H9 (cell line): ENCODE measurements at regions not wholly inside any gene's neighbourhood (a gene's known extent, or its start where the extent isn't known, plus 50 kb on each side); places are given as distances from the start of the nearest gene placed in this dataset.

ENCODE experiments used
- DNase-seq: peaks from one replicate; pipeline ENCODE4 v3.0.0-alpha.2; 2017
- H2AFZ ChIP-seq: one replicate; pipeline ENCODE4 v1.6.1; 2013; ENCODE audit warnings: mild to moderate bottlenecking, low read length, control low read depth, moderate library complexity
- H2AK5ac ChIP-seq: 2 replicates; pipeline ENCODE4 v1.6.1; 2013; ENCODE audit warnings: low read length, control low read depth, mixed read lengths; ENCODE audit not compliant: insufficient read length
- H2BK120ac ChIP-seq: one replicate; pipeline ENCODE4 v1.6.1; 2013; ENCODE audit warnings: low read depth, mild to moderate bottlenecking, low read length, control low read depth, inconsistent platforms; ENCODE audit not compliant: poor library complexity, severe bottlenecking
- H2BK12ac ChIP-seq: 2 replicates; pipeline ENCODE4 v1.6.1; 2013; ENCODE audit warnings: low read length, control low read depth, mixed read lengths, low read depth; ENCODE audit not compliant: insufficient read length
- H2BK15ac ChIP-seq: 2 replicates; pipeline ENCODE4 v1.6.1; 2013; ENCODE audit warnings: low read depth, low read length, control low read depth
- H2BK20ac ChIP-seq: one replicate; pipeline ENCODE4 v1.6.1; 2013; ENCODE audit warnings: low read depth, mild to moderate bottlenecking, low read length, control low read depth, inconsistent platforms; ENCODE audit not compliant: poor library complexity, severe bottlenecking
- H2BK5ac ChIP-seq: 2 replicates; pipeline ENCODE4 v1.6.1; 2013; ENCODE audit warnings: low read length, control low read depth, mixed read lengths; ENCODE audit not compliant: insufficient read length
- H3K14ac ChIP-seq: 2 replicates; pipeline ENCODE4 v1.6.1; 2013; ENCODE audit warnings: low read length, control low read depth; ENCODE audit not compliant: insufficient read depth
- H3K18ac ChIP-seq: 2 replicates; pipeline ENCODE4 v1.6.1; 2013; ENCODE audit warnings: low read depth, mild to moderate bottlenecking, mixed read lengths, low read length, control low read depth; ENCODE audit not compliant: insufficient read length
- H3K23ac ChIP-seq: 2 replicates; pipeline ENCODE4 v1.6.1; 2013; ENCODE audit warnings: low read length, control low read depth, mixed read lengths, low read depth; ENCODE audit not compliant: insufficient read length
- H3K23me2 ChIP-seq: 2 replicates; pipeline ENCODE4 v1.6.1; 2013; ENCODE audit warnings: low read depth, mild to moderate bottlenecking, mixed read lengths, low read length, control low read depth; ENCODE audit not compliant: insufficient read length, poor library complexity, severe bottlenecking
- H3K27ac ChIP-seq: 2 replicates; pipeline ENCODE4 v1.5.1; 2013; ENCODE audit warnings: low read length, control low read depth, mixed read lengths, low read depth; ENCODE audit not compliant: insufficient read length
- H3K27me3 ChIP-seq: 2 replicates; pipeline ENCODE4 v1.6.1; 2013; ENCODE audit warnings: low read length, control low read depth, inconsistent platforms; ENCODE audit not compliant: insufficient read depth
- H3K4ac ChIP-seq: 2 replicates; pipeline ENCODE4 v1.6.1; 2013; ENCODE audit warnings: low read depth, mild to moderate bottlenecking, control low read depth, inconsistent platforms, low read length, moderate library complexity
- H3K4me1 ChIP-seq: 2 replicates; pipeline ENCODE4 v1.6.1; 2013; ENCODE audit warnings: low read length, control low read depth, inconsistent platforms; ENCODE audit not compliant: insufficient read depth
- H3K4me2 ChIP-seq: 2 replicates; pipeline ENCODE4 v1.6.1; 2013; ENCODE audit warnings: low read length, control low read depth, mixed read lengths; ENCODE audit not compliant: insufficient read length, insufficient read depth
- H3K56ac ChIP-seq: 2 replicates; pipeline ENCODE4 v1.6.1; 2013; ENCODE audit warnings: low read depth, mild to moderate bottlenecking, mixed read lengths, low read length, control low read depth; ENCODE audit not compliant: insufficient read length
- H3K79me1 ChIP-seq: 2 replicates; pipeline ENCODE4 v1.6.1; 2013; ENCODE audit warnings: low read depth, mild to moderate bottlenecking, moderate library complexity, low read length, control low read depth, inconsistent platforms; ENCODE audit not compliant: insufficient read depth, poor library complexity, severe bottlenecking
- H3K79me2 ChIP-seq: 2 replicates; pipeline ENCODE4 v1.6.1; 2013; ENCODE audit warnings: low read length, control low read depth, inconsistent platforms; ENCODE audit not compliant: insufficient read depth
- H3K9ac ChIP-seq: 2 replicates; pipeline ENCODE4 v1.6.1; 2013; ENCODE audit warnings: low read length, control low read depth, mixed read lengths; ENCODE audit not compliant: insufficient read length; ENCODE audit errors: extremely low read depth
- H3K9me3 ChIP-seq: one replicate; pipeline ENCODE4 v1.6.1; 2013; ENCODE audit warnings: low read depth, low read length, inconsistent platforms; ENCODE audit not compliant: control insufficient read depth
- H3T11ph ChIP-seq: one replicate; pipeline ENCODE4 v1.6.1; 2013; ENCODE audit warnings: mild to moderate bottlenecking, low read length, control low read depth, inconsistent platforms
- H4K20me1 ChIP-seq: one replicate; pipeline ENCODE4 v1.6.1; 2013; ENCODE audit not compliant: control insufficient read depth, insufficient read length, insufficient read depth
- H4K5ac ChIP-seq: 2 replicates; pipeline ENCODE4 v1.6.1; 2013; ENCODE audit warnings: low read depth, mild to moderate bottlenecking, mixed read lengths, low read length, control low read depth; ENCODE audit not compliant: insufficient read length
- H4K8ac ChIP-seq: replicated peaks from 2 replicates; pipeline ENCODE4 v1.6.1; 2013; ENCODE audit warnings: low read length, control low read depth, mixed read lengths, low read depth; ENCODE audit not compliant: insufficient read length
- H4K91ac ChIP-seq: 2 replicates; pipeline ENCODE4 v1.6.1; 2013; ENCODE audit warnings: low read depth, mild to moderate bottlenecking, moderate library complexity, mixed read lengths, low read length, control low read depth; ENCODE audit not compliant: insufficient read length
- H3K27ac Mint-ChIP-seq, 3 experiments: 2 replicates in 2 of 3; 3 replicates in 1 of 3; pipeline ENCODE4 v1.8.0; 2020 to 2021; ENCODE audit warnings: mixed read lengths in 3 of 3, mild to moderate bottlenecking in 1 of 3, moderate library complexity in 1 of 3
- H3K27me3 Mint-ChIP-seq: 2 replicates; pipeline ENCODE4 v1.8.0; 2021; ENCODE audit warnings: low read depth, mild to moderate bottlenecking, moderate library complexity, mixed read lengths
- H3K36me3 Mint-ChIP-seq, 3 experiments: 2 replicates in 2 of 3; 3 replicates in 1 of 3; pipeline ENCODE4 v1.8.0; 2020 to 2021; ENCODE audit warnings: low read depth in 3 of 3, mixed read lengths in 3 of 3; ENCODE audit not compliant: insufficient read depth in 1 of 3
- H3K4me1 Mint-ChIP-seq, 2 experiments: 2 replicates each; pipeline ENCODE4 v1.8.0; 2020; ENCODE audit warnings: mixed read lengths in 2 of 2
- H3K4me3 Mint-ChIP-seq, 2 experiments: 2 replicates in 1 of 2; 3 replicates in 1 of 2; pipeline ENCODE4 v1.8.0; 2020 to 2021; ENCODE audit warnings: mild to moderate bottlenecking in 2 of 2, mixed read lengths in 2 of 2, moderate library complexity in 1 of 2
- H3K9me3 Mint-ChIP-seq, 2 experiments: 2 replicates in 1 of 2; 3 replicates in 1 of 2; pipeline ENCODE4 v1.8.0; 2020; ENCODE audit warnings: mild to moderate bottlenecking in 2 of 2, mixed read lengths in 2 of 2, moderate library complexity in 1 of 2
- CTCF ChIP-seq: fragments of 200-600 bp; sonication (generic); conservative IDR thresholded peaks from 3 replicates; pipeline ENCODE4 v1.8.0; 2021; ENCODE audit warnings: antibody characterized with exemption, mild to moderate bottlenecking
- WGBS: extraction: QIAGEN DNeasy Blood & Tissue Kit; methylation state at CpG from one replicate; pipeline ENCODE4 v1.1.7; 2013; ENCODE audit warnings: missing lambda C conversion rate, low lambda C conversion rate, mixed read lengths; ENCODE audit not compliant: insufficient read length; ENCODE audit errors: extremely low coverage; 5-methylcytosine and 5-hydroxymethylcytosine counted together

GRCh38 chr11:39641751-39642150 is 1817.7 kb downstream of the LRRC4C start:
- Histone ChIP-seq H3K79me2 (no peaks in the 10 kb centered on the region), H3K23me2 (no peaks in the 10 kb centered on the region), H3K18ac (no peak overlapping the region), H2AFZ (no peak overlapping the region), H3K4ac (no peak overlapping the region), H2BK12ac (no peak overlapping the region), H3K9ac (no peak overlapping the region), H3K79me1 (no peaks in the 10 kb centered on the region), H3K23ac (no peak overlapping the region), H3K4me1 (no peaks in the 10 kb centered on the region), H3K4me2 (no peak overlapping the region), H3K56ac (no peak overlapping the region), H3K27me3 (no peaks in the 10 kb centered on the region), H4K8ac (no peak overlapping the region), H2AK5ac (no peak overlapping the region), H3K9me3 (no peaks in the 10 kb centered on the region), H4K5ac (no peak overlapping the region), H3K14ac (no peak overlapping the region), H4K20me1 (no peaks in the 10 kb centered on the region), H3K27ac (no peak overlapping the region), H2BK120ac (no peak overlapping the region), H2BK15ac (no peak overlapping the region), H3T11ph (no peak overlapping the region), H2BK5ac (no peak overlapping the region), H2BK20ac (no peak overlapping the region), H4K91ac (no peak overlapping the region)
- no peak overlapping the region for H3K27ac Mint-ChIP-seq
- no peak for TF ChIP-seq CTCF
- H3K4me1 Mint-ChIP-seq: no peaks in the 10 kb centered on the region
- no peak overlapping the region for H3K4me3 Mint-ChIP-seq
- no peak for DNase-seq
- WGBS: no CpG with 5 or more reads among the region's 4 CpGs
- H3K27me3 Mint-ChIP-seq: no peaks in the 10 kb centered on the region
- peaks cover 0 to 8% (median 1%) of the 10 kb centered on the region in 3 experiments; a peak in 2 of 7 replicates for H3K36me3 Mint-ChIP-seq
- peaks cover 5 to 12% of the 10 kb centered on the region in 2 experiments; a peak in 3 of 5 replicates for H3K9me3 Mint-ChIP-seq
